SU-DHL-6 (cell line): ENCODE measurements at regions not wholly inside any gene's neighbourhood (a gene's known extent, or its start where the extent isn't known, plus 50 kb on each side); places are given as distances from the start of the nearest gene placed in this dataset.

Experiments
- CTCF ChIP-seq: fragments of 200-600 bp; sonication (generic); IDR thresholded peaks from one replicate; pipeline ENCODE4 v1.5.1; 2017; ENCODE audit warnings: antibody characterized with exemption, mild to moderate bottlenecking, low read length, moderate library complexity; ENCODE audit not compliant: insufficient read depth, poor library complexity, severe bottlenecking
- EZH2phosphoT487 ChIP-seq: fragments of 200-600 bp; sonication (generic), shearing (Covaris generic); conservative IDR thresholded peaks from 2 replicates; pipeline ENCODE4 v1.6.1; 2018; ENCODE audit warnings: mild to moderate bottlenecking, antibody characterized with exemption, low read length, moderate library complexity, mixed read lengths

GRCh38 chr2:175640655-175641054 lies 361.4 kb downstream of the LNPK start:
- TF ChIP-seq CTCF (no peak), EZH2phosphoT487 (no peak)
